ENCODE measurements at regions not wholly inside any gene's neighbourhood (a gene's known extent, or its start where the extent isn't known, plus 50 kb on each side); places are given as distances from the start of the nearest gene placed in this dataset.

- TF ChIP-seq CTCF (IDR thresholded peaks at IDR 0.05) (no peak), POLR2AphosphoS5 (IDR thresholded peaks at IDR 0.05) (no peak)
Measured at GRCh38 chr7:115493381-115493780, 537.2 kb downstream of the TFEC start.

All from suprapubic skin (tissue), 3 donors.